DOHH2 (cell line): ENCODE measurements at regions not wholly inside any gene's neighbourhood (a gene's known extent, or its start where the extent isn't known, plus 50 kb on each side); places are given as distances from the start of the nearest gene placed in this dataset.

Experiments
- H3F3A ChIP-seq: fragments of 200-600 bp; sonication (generic), shearing (Covaris generic); 2 replicates; pipeline ENCODE4 v1.6.0; 2016; ENCODE audit warnings: antibody characterized with exemption, mild to moderate bottlenecking; ENCODE audit not compliant: control insufficient read depth, insufficient read depth
- H3K27ac ChIP-seq: fragments of 200-600 bp; sonication (generic); 2 replicates; pipeline ENCODE4 v1.5.1; 2014; ENCODE audit warnings: low read depth, mild to moderate bottlenecking, low read length, moderate library complexity
- H3K27me3 ChIP-seq: fragments of 200-600 bp; sonication (generic); 2 replicates; pipeline ENCODE4 v1.6.1; 2014; ENCODE audit warnings: mild to moderate bottlenecking, low read length, mixed read lengths; ENCODE audit not compliant: control insufficient read depth
- H3K36me3 ChIP-seq: fragments of 200-600 bp; sonication (generic); 2 replicates; pipeline ENCODE4 v1.6.1; 2014; ENCODE audit warnings: mild to moderate bottlenecking, low read length, moderate library complexity, mixed read lengths; ENCODE audit not compliant: control insufficient read depth
- H3K4me1 ChIP-seq: fragments of 200-600 bp; sonication (generic); 2 replicates; pipeline ENCODE4 v1.6.1; 2014; ENCODE audit warnings: mild to moderate bottlenecking, low read length, mixed read lengths; ENCODE audit not compliant: control insufficient read depth
- H3K4me2 ChIP-seq: fragments of 200-600 bp; sonication (generic); 2 replicates; pipeline ENCODE4 v1.6.0; 2014; ENCODE audit warnings: mild to moderate bottlenecking, low read length, moderate library complexity
- H3K4me3 ChIP-seq: fragments of 200-600 bp; sonication (generic); 2 replicates; pipeline ENCODE4 v1.5.1; 2014; ENCODE audit warnings: mild to moderate bottlenecking, low read length, mixed read lengths
- H3K79me2 ChIP-seq: fragments of 200-600 bp; sonication (generic); 2 replicates; pipeline ENCODE4 v1.6.1; 2014; ENCODE audit warnings: mild to moderate bottlenecking, low read length, mixed read lengths; ENCODE audit not compliant: control insufficient read depth
- H3K9me2 ChIP-seq: fragments of 200-600 bp; sonication (generic); replicated peaks from 2 replicates; pipeline ENCODE4 v1.6.1; 2014; ENCODE audit warnings: mild to moderate bottlenecking, low read length, mixed read lengths; ENCODE audit not compliant: control insufficient read depth
- H3K9me3 ChIP-seq: fragments of 200-600 bp; sonication (generic); 2 replicates; pipeline ENCODE4 v1.6.1; 2014; ENCODE audit warnings: antibody characterized with exemption, low read length, mixed read lengths; ENCODE audit not compliant: control insufficient read depth, insufficient read depth
- H4K20me1 ChIP-seq: fragments of 200-600 bp; sonication (generic); 2 replicates; pipeline ENCODE4 v1.6.0; 2014; ENCODE audit warnings: low read depth, mild to moderate bottlenecking, antibody characterized with exemption, low read length, moderate library complexity; ENCODE audit not compliant: control insufficient read depth, insufficient read depth
- CTCF ChIP-seq: fragments of 200-600 bp; sonication (generic); IDR thresholded peaks from one replicate; pipeline ENCODE4 v1.5.1; 2014; ENCODE audit warnings: antibody characterized with exemption, mild to moderate bottlenecking, low read depth, low read length; ENCODE audit not compliant: poor library complexity, severe bottlenecking
- EZH2phosphoT487 ChIP-seq: fragments of 200-600 bp; sonication (generic); IDR thresholded peaks from 2 replicates; pipeline ENCODE4 v1.6.1; 2017; ENCODE audit warnings: borderline replicate concordance, mild to moderate bottlenecking, antibody characterized with exemption, low read length, moderate library complexity, mixed read lengths

- H3K4me3 ChIP-seq: no peak overlapping the region
- no peaks in the 10 kb centered on the region for H3K4me1 ChIP-seq
- H3K4me2 ChIP-seq: no peak overlapping the region
- H3K36me3 ChIP-seq: no peaks in the 10 kb centered on the region
- no peaks in the 10 kb centered on the region for H3K79me2 ChIP-seq
- no peaks in the 10 kb centered on the region for H3K9me3 ChIP-seq
- no peaks in the 10 kb centered on the region for H3K27me3 ChIP-seq
- no peaks in the 10 kb centered on the region for H4K20me1 ChIP-seq
- TF ChIP-seq EZH2phosphoT487 (no peak), CTCF (no peak)
- no peaks in the 10 kb centered on the region for H3K9me2 ChIP-seq
- H3F3A ChIP-seq: no peaks in the 10 kb centered on the region
- no peak overlapping the region for H3K27ac ChIP-seq
Measured at GRCh38 chr17:71037386-71037785, 868.1 kb downstream of the KCNJ2 start.

GRCh38 chr17:71039391-71039790 lies 870.1 kb downstream of the KCNJ2 start:
- Histone ChIP-seq H3K9me3 (no peaks in the 10 kb centered on the region), H3K36me3 (no peaks in the 10 kb centered on the region), H3K9me2 (no peaks in the 10 kb centered on the region), H3K27me3 (no peaks in the 10 kb centered on the region), H3K4me1 (no peaks in the 10 kb centered on the region), H4K20me1 (no peaks in the 10 kb centered on the region), H3K27ac (no peak overlapping the region), H3F3A (no peaks in the 10 kb centered on the region), H3K4me2 (no peak overlapping the region), H3K79me2 (no peaks in the 10 kb centered on the region), H3K4me3 (no peak overlapping the region)
- TF ChIP-seq CTCF (no peak), EZH2phosphoT487 (no peak)

GRCh38 chr17:71052971-71053370 lies 883.6 kb downstream of the KCNJ2 start:
- TF ChIP-seq EZH2phosphoT487 (no peak), CTCF (no peak)
- H3K27me3 ChIP-seq: no peaks in the 10 kb centered on the region
- H4K20me1 ChIP-seq: no peaks in the 10 kb centered on the region
- H3K9me2 ChIP-seq: no peaks in the 10 kb centered on the region
- no peaks in the 10 kb centered on the region for H3K4me1 ChIP-seq
- no peaks in the 10 kb centered on the region for H3K9me3 ChIP-seq
- no peak overlapping the region for H3K27ac ChIP-seq
- no peaks in the 10 kb centered on the region for H3F3A ChIP-seq
- H3K79me2 ChIP-seq: no peaks in the 10 kb centered on the region
- no peaks in the 10 kb centered on the region for H3K36me3 ChIP-seq
- no peak overlapping the region for H3K4me2 ChIP-seq
- no peak overlapping the region for H3K4me3 ChIP-seq

- no peaks in the 10 kb centered on the region for H3K79me2 ChIP-seq
- H3F3A ChIP-seq: no peaks in the 10 kb centered on the region
- no peaks in the 10 kb centered on the region for H3K9me3 ChIP-seq
- no peaks in the 10 kb centered on the region for H3K27me3 ChIP-seq
- no peak overlapping the region for H3K4me3 ChIP-seq
- H3K36me3 ChIP-seq: no peaks in the 10 kb centered on the region
- H4K20me1 ChIP-seq: no peaks in the 10 kb centered on the region
- H3K27ac ChIP-seq: no peak overlapping the region
- H3K4me2 ChIP-seq: no peak overlapping the region
- TF ChIP-seq EZH2phosphoT487 (no peak), CTCF (no peak)
- H3K9me2 ChIP-seq: no peaks in the 10 kb centered on the region
- no peaks in the 10 kb centered on the region for H3K4me1 ChIP-seq
Measured at GRCh38 chr17:71055128-71055527, 885.8 kb downstream of the KCNJ2 start.
